A673 (cell line): ENCODE measurements at regions not wholly inside any gene's neighbourhood (a gene's known extent, or its start where the extent isn't known, plus 50 kb on each side); places are given as distances from the start of the nearest gene placed in this dataset.

ENCODE experiments used
- BruUV-seq: library from RNA; stranded (reverse); fragments of 400-500 nt; replicated peaks from 2 replicates; lab custom pipeline; 2021; lab: Mats Ljungman, UMichigan
- CTCF ChIA-PET: fragments of 300-600 bp; sonication (Branson Sonifier 250); formaldehyde crosslinking; loops from one replicate; lab custom pipeline; 2022; ENCODE audit warnings: antibody characterized with exemption; lab: Charles Lee
- POLR2A ChIA-PET: fragments of 300-600 bp; sonication (Branson Sonifier 250); formaldehyde crosslinking; loops from one replicate; lab custom pipeline; 2022; ENCODE audit warnings: antibody characterized with exemption; ENCODE audit not compliant: low non-redundant PET; lab: Charles Lee
- DNase-seq: peaks from one replicate; pipeline ENCODE4 v3.0.0-alpha.2; 2015; ENCODE audit warnings: low spot score
- H3K27ac ChIP-seq: fragments of 200-600 bp; sonication (generic); 2 replicates; pipeline ENCODE4 v1.5.1; 2016; ENCODE audit warnings: mixed run types, low read depth, mild to moderate bottlenecking, mixed read lengths, antibody characterized with exemption, low read length; ENCODE audit not compliant: poor library complexity, severe bottlenecking
- H3K27me3 ChIP-seq: fragments of 200-600 bp; sonication (generic); replicated peaks from 2 replicates; pipeline ENCODE4 v1.6.1; 2017; ENCODE audit warnings: mixed run types, low read depth, mild to moderate bottlenecking, mixed read lengths, antibody characterized with exemption, low read length; ENCODE audit not compliant: insufficient read depth, poor library complexity
- H3K36me3 ChIP-seq: fragments of 200-600 bp; sonication (generic); 2 replicates; pipeline ENCODE4 v1.6.1; 2016; ENCODE audit warnings: mixed run types, mild to moderate bottlenecking, mixed read lengths, antibody characterized with exemption, low read length; ENCODE audit not compliant: insufficient read depth, poor library complexity, severe bottlenecking
- H3K4me1 ChIP-seq: fragments of 200-600 bp; sonication (generic); 2 replicates; pipeline ENCODE4 v1.6.1; 2017; ENCODE audit warnings: mixed run types, mild to moderate bottlenecking, mixed read lengths, antibody characterized with exemption, low read length; ENCODE audit not compliant: insufficient read depth, poor library complexity, severe bottlenecking
- H3K4me3 ChIP-seq: fragments of 200-600 bp; sonication (generic); 2 replicates; pipeline ENCODE4 v1.5.1; 2016; ENCODE audit warnings: low read depth, mixed run types, mild to moderate bottlenecking, mixed read lengths, low read length; ENCODE audit not compliant: poor library complexity, severe bottlenecking
- H3K9me3 ChIP-seq: fragments of 200-600 bp; sonication (generic); 2 replicates; pipeline ENCODE4 v1.6.1; 2016; ENCODE audit warnings: mixed run types, low read depth, mild to moderate bottlenecking, mixed read lengths, antibody characterized with exemption, low read length; ENCODE audit not compliant: poor library complexity, severe bottlenecking
- CTCF ChIP-seq: fragments of 300-800, 200-600 bp; sonication (generic); conservative IDR thresholded peaks from 2 replicates; pipeline ENCODE4 v1.5.1; 2017; ENCODE audit warnings: low read depth, mild to moderate bottlenecking, antibody characterized with exemption, low read length, moderate library complexity, mixed read lengths
- EZH2 ChIP-seq: fragments of 200-600 bp; sonication (generic); IDR thresholded peaks from 2 replicates; pipeline ENCODE4 v1.6.1; 2017; ENCODE audit warnings: borderline replicate concordance, low read depth, mild to moderate bottlenecking, mixed read lengths, antibody characterized with exemption, low read length; ENCODE audit not compliant: poor library complexity, severe bottlenecking
- intact Hi-C: fragments of 100-400 bp; cut with micrococcal nuclease; formaldehyde crosslinking; loops from one replicate; pipeline ENCODE4 v1.10.0; 2022; ENCODE audit not compliant: unreplicated experiment

GRCh38 chr2:20549144-20549543 lies 101.8 kb downstream of the HS1BP3 start:
- no peak overlapping the region for H3K4me3 ChIP-seq
- ChIA-PET POLR2A (no interaction called here), CTCF (interaction anchor here (0.6 kb wide), 1 partner anchor 50 kb away, joined by 4 read pairs; no protein-coding TSS in a partner anchor)
- intact Hi-C loops: no loop called here
- no peak for DNase-seq
- no TSS peak for BruUV-seq
- no peaks in the 10 kb centered on the region for H3K36me3 ChIP-seq
- H3K9me3 ChIP-seq: no peaks in the 10 kb centered on the region
- no peaks in the 10 kb centered on the region for H3K4me1 ChIP-seq
- no peaks in the 10 kb centered on the region for H3K27me3 ChIP-seq
- no peak for TF ChIP-seq CTCF
- no peak for TF ChIP-seq EZH2
- no peak overlapping the region for H3K27ac ChIP-seq

GRCh38 chr2:20549691-20550348 lies 101.1 kb downstream of the HS1BP3 start:
- intact Hi-C loops: no loop called here
- H3K4me3 ChIP-seq: no peak overlapping the region
- POLR2A ChIA-PET: no interaction called here
- no TSS peak for BruUV-seq
- TF ChIP-seq CTCF (no peak), EZH2 (no peak)
- H3K4me1 ChIP-seq: no peaks in the 10 kb centered on the region
- DNase-seq: no peak
- no peaks in the 10 kb centered on the region for H3K27me3 ChIP-seq
- H3K27ac ChIP-seq: no peak overlapping the region
- CTCF ChIA-PET: no interaction called here
- H3K36me3 ChIP-seq: no peaks in the 10 kb centered on the region
- H3K9me3 ChIP-seq: no peaks in the 10 kb centered on the region

GRCh38 chr2:20551260-20551944 lies 99.5 kb downstream of the HS1BP3 start:
- H3K27ac ChIP-seq: no peak overlapping the region
- no peak for DNase-seq
- intact Hi-C loops: no loop called here
- H3K4me3 ChIP-seq: no peak overlapping the region
- ChIA-PET POLR2A (no interaction called here), CTCF (no interaction called here)
- H3K36me3 ChIP-seq: no peaks in the 10 kb centered on the region
- TF ChIP-seq CTCF: no peak
- TF ChIP-seq EZH2: no peak
- H3K4me1 ChIP-seq: no peaks in the 10 kb centered on the region
- no peaks in the 10 kb centered on the region for H3K27me3 ChIP-seq
- H3K9me3 ChIP-seq: no peaks in the 10 kb centered on the region
- BruUV-seq: no TSS peak
